ENCODE measurements at regions not wholly inside any gene's neighbourhood (a gene's known extent, or its start where the extent isn't known, plus 50 kb on each side); places are given as distances from the start of the nearest gene placed in this dataset.

DNA sequence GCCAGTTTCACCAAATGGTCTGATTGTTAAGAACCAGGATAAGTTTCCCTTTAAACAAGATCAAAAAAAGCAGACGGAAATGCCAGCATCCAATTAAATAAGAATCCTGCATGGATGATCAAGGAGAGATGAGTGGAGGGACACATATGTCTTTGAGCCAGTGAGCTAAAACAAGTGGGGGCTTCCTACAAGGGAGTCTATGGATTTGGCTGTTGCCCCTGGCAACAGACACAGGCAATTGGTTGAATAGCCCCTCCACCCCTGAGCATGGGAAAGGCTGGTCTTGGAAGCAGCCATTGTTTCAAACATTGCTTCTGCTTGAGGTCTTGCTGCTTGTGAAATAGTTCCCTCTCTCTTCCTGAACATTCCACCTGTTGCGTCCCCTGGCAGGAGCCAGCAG lies 374.7 kb upstream of the ERCC4 start:
- TF ChIP-seq, protein P1, sequence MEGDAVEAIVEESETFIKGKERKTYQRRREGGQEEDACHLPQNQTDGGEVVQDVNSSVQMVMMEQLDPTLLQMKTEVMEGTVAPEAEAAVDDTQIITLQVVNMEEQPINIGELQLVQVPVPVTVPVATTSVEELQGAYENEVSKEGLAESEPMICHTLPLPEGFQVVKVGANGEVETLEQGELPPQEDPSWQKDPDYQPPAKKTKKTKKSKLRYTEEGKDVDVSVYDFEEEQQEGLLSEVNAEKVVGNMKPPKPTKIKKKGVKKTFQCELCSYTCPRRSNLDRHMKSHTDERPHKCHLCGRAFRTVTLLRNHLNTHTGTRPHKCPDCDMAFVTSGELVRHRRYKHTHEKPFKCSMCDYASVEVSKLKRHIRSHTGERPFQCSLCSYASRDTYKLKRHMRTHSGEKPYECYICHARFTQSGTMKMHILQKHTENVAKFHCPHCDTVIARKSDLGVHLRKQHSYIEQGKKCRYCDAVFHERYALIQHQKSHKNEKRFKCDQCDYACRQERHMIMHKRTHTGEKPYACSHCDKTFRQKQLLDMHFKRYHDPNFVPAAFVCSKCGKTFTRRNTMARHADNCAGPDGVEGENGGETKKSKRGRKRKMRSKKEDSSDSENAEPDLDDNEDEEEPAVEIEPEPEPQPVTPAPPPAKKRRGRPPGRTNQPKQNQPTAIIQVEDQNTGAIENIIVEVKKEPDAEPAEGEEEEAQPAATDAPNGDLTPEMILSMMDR (IDR thresholded peaks at IDR 0.05; ENCODE audit: insufficient read depth, low read depth, low read length, missing control alignments): no peak
- no peak for DNase-seq (ENCODE audit: low read depth)
- H3K4me3 ChIP-seq (ENCODE audit: low read length): no peak overlapping the region

DNA sequence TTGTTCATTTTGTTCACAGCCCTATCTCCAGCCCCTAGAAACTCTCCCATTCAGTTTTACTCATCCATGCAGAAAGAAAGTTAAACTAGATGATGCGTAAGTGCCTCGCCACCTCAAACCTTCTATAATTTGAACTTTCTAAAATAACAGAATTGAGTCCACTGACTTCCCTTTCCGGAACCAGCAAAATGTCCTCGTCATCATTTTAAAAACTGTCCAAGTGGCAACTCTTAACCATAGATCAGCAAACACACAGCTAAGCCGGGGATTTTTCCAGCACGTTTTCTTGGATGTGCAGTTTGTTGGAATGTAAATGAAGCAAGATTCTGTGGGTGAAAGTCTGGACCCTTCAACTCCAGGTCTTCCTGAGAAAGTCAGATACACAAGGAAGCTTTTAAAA lies 369.7 kb upstream of the ERCC4 start:
- TF ChIP-seq, protein P1 (IDR thresholded peaks at IDR 0.05; ENCODE audit: insufficient read depth, low read depth, low read length, missing control alignments): no peak
- DNase-seq (ENCODE audit: low read depth): no peak
- no peak overlapping the region for H3K4me3 ChIP-seq (ENCODE audit: low read length)

DNA sequence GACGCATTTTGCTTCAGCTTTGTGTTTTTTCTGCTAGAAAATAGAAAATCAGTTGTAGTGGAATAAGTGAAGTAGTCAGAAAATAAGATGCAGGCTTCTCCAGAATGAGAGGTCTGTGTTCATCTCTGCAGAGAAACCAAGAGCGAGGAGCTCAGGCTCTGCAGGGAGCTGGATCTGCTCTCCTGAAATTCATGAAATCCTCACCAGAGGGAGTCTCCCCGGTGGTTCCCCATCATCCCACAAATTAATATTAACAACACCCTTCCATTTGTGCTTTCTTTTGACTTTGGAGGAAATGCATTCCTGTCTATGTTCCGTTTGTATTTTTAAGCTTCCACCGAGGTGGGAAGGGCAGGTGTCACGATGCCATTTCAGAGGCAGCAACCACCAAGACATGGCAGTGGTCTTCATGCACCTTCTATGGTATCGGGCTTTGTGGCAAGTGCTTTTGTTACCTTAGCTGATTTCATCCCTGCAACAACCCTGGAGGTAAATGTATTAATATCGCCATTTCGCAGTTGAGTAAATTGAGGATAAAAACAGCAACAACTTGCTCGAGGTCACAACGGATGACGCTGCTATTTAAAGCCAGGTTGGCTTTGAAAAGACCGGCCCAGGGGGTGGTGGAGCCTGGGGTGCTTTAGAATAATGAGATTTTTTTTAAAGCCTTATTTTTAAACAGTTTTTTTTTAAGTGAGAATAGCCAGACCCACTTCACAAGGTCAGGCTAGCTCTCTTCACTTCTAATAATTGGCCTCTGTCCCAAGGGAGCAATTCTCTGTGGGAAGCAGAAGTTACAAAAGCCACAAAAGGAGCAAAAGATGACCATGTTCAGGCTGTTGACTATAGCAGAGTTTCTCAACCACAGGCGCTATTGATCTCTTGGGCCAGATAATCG lies 367.6 kb upstream of the ERCC4 start:
- H3K4me3 ChIP-seq (ENCODE audit: low read length): no peak overlapping the region
- no peak for DNase-seq (ENCODE audit: low read depth)
- TF ChIP-seq, protein P1 (IDR thresholded peaks at IDR 0.05; ENCODE audit: insufficient read depth, low read depth, low read length, missing control alignments): no peak

DNA sequence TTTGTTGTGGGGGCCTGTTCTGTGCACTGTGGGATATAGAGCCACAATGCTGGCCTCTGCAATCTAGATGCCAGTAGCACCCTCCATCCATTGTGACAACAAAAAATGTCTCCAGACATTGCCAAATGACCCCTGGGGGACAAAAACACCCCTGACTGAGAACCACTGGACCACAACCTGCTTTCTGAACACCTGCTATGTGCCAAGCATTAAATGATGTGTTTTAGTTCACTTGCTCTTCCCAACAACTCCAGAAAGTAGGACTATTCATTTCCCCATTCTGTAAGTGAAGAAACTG lies 367.0 kb upstream of the ERCC4 start:
- TF ChIP-seq, protein P1 (IDR thresholded peaks at IDR 0.05; ENCODE audit: insufficient read depth, low read depth, low read length, missing control alignments): no peak
- no peak for DNase-seq (ENCODE audit: low read depth)
- H3K4me3 ChIP-seq (ENCODE audit: low read length): no peak overlapping the region

DNA sequence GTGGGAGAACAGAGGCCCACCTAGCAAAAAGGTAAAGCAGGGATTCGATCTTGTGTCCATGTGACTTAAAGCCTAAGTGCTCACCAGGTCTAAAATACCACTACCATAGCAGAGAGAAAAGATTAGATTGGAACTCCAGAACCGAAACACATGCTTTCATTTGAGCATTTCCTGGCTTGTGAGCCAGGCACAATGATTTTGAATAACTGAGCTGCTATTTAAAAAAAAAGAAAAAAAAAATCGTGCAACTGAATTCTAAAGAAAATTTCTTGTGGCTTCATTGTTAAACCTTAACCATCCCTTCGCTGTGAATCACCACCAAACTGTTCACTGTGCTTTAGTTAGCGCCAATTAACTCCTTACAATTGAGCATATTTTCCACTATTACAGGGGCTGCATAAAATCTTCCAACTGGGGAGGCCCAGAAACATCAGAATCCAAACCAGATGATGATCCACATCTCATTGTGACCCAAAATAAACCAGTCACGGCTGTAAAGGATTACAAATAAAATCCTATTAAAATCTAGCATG lies 366.4 kb upstream of the ERCC4 start:
- no peak overlapping the region for H3K4me3 ChIP-seq (ENCODE audit: low read length)
- TF ChIP-seq, protein P1 (IDR thresholded peaks at IDR 0.05; ENCODE audit: insufficient read depth, low read depth, low read length, missing control alignments): no peak
- DNase-seq (ENCODE audit: low read depth): no peak

DNA sequence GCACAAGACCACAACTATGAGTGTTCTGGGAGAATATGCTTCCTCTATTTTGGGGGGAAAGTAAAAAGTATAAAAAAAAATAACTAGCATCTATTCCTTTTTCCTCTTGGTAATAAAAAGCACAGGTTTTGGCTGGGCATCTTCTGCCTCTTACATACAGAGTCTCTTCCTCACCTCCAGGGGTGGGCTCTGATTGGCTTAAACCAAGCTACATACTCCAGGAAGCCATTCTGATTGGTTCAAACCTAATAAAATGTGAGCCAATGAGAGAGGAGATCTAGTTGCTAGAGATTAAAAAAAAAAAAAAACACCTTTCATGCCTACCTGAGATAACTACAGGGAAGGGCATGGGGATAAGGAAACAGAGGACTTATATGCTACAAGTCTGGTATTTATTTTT lies 365.9 kb upstream of the ERCC4 start:
- no peak for DNase-seq (ENCODE audit: low read depth)
- TF ChIP-seq, protein P1 (IDR thresholded peaks at IDR 0.05; ENCODE audit: insufficient read depth, low read depth, low read length, missing control alignments): no peak
- no peak overlapping the region for H3K4me3 ChIP-seq (ENCODE audit: low read length)

DNA sequence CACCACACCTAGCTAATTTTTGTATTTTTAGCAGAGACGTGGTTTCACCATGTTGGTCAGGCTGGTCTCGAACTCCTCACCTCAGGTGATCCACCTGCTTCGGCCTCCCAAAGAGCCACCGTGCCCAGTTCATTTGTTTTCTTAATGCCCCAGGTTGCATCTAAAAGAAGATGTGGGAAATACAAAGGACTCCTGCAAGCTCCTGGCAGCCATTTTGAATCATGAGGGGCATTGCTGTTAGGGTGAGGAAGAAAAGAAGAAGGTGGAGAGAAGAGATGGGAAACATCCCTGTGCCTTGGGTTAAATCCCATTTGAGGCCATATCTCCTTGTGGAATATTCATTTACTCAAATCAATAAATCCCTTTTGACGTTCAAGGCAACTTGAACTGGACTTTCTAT lies 365.3 kb upstream of the ERCC4 start:
- no peak for DNase-seq (ENCODE audit: low read depth)
- TF ChIP-seq, protein P1 (IDR thresholded peaks at IDR 0.05; ENCODE audit: insufficient read depth, low read depth, low read length, missing control alignments): no peak
- no peak overlapping the region for H3K4me3 ChIP-seq (ENCODE audit: low read length)
